PC-3 (cell line): ENCODE measurements at regions not wholly inside any gene's neighbourhood (a gene's known extent, or its start where the extent isn't known, plus 50 kb on each side); places are given as distances from the start of the nearest gene placed in this dataset.

Experiments used
- ATAC-seq: fragments of 200-7000 bp; cut with Tn5 transposase; 2 replicates; pipeline ENCODE4 v1.9.1; 2020; ENCODE audit warnings: mild to moderate bottlenecking, moderate library complexity
- BruUV-seq: library from RNA; stranded (reverse); fragments of 400-500 nt; replicated peaks from 2 replicates; lab custom pipeline; 2021; lab: Mats Ljungman, UMichigan
- CTCF ChIA-PET: fragments of 300-600 bp; sonication (Branson Sonifier 250); formaldehyde crosslinking; loops from one replicate; lab custom pipeline; 2022; ENCODE audit warnings: antibody characterized with exemption; lab: Charles Lee
- POLR2A ChIA-PET: fragments of 300-600 bp; sonication (Branson Sonifier 250); formaldehyde crosslinking; loops from one replicate; lab custom pipeline; 2022; ENCODE audit warnings: antibody characterized with exemption; ENCODE audit not compliant: unreplicated experiment; lab: Charles Lee
- DNase-seq: peaks from one replicate; pipeline ENCODE4 v3.0.0-alpha.2; 2015
- H2AFZ ChIP-seq: fragments of 300-600 bp; sonication (generic); 2 replicates; pipeline ENCODE4 v1.6.0; 2016; ENCODE audit warnings: antibody characterized with exemption, low read length
- H3F3A ChIP-seq: fragments of 300-600 bp; sonication (generic); one replicate; pipeline ENCODE4 v1.6.0; 2017; ENCODE audit warnings: antibody characterized with exemption, low read length, control low read depth, mild to moderate bottlenecking; ENCODE audit not compliant: unreplicated experiment
- H3K27ac ChIP-seq: fragments of 300-600 bp; sonication (generic); 2 replicates; pipeline ENCODE4 v1.5.1; 2016; ENCODE audit warnings: mild to moderate bottlenecking, low read length
- H3K27me3 ChIP-seq: fragments of 300-600 bp; sonication (generic); 2 replicates; pipeline ENCODE4 v1.6.1; 2016; ENCODE audit warnings: low read length, mixed read lengths
- H3K36me3 ChIP-seq: fragments of 300-600 bp; sonication (generic); 2 replicates; pipeline ENCODE4 v1.6.1; 2016; ENCODE audit warnings: low read depth, mixed run types, low read length, mixed read lengths
- H3K4me1 ChIP-seq: fragments of 300-600 bp; sonication (generic); 2 replicates; pipeline ENCODE4 v1.5.1; 2016; ENCODE audit warnings: low read length; ENCODE audit not compliant: insufficient read depth
- H3K4me2 ChIP-seq: fragments of 300-600 bp; sonication (generic); 2 replicates; pipeline ENCODE4 v1.6.0; 2016; ENCODE audit warnings: low read length
- H3K4me3 ChIP-seq: fragments of 300-600 bp; sonication (generic); 2 replicates; pipeline ENCODE4 v1.5.1; 2016; ENCODE audit warnings: mild to moderate bottlenecking, low read length, mixed read lengths
- H3K79me2 ChIP-seq: fragments of 300-600 bp; sonication (generic); 2 replicates; pipeline ENCODE4 v1.6.1; 2017; ENCODE audit warnings: low read length, mixed read lengths
- H3K9ac ChIP-seq: fragments of 300-600 bp; sonication (generic); 2 replicates; pipeline ENCODE4 v1.6.0; 2016; ENCODE audit warnings: mild to moderate bottlenecking, low read length
- H3K9me2 ChIP-seq: fragments of 300-600 bp; sonication (generic); replicated peaks from 2 replicates; pipeline ENCODE4 v1.6.1; 2016; ENCODE audit warnings: mixed run types, low read length, mixed read lengths
- H3K9me3 ChIP-seq: fragments of 300-600 bp; sonication (generic); 2 replicates; pipeline ENCODE4 v1.6.1; 2016; ENCODE audit warnings: low read length, mixed read lengths
- H4K20me1 ChIP-seq: fragments of 300-600 bp; sonication (generic); 2 replicates; pipeline ENCODE4 v1.6.1; 2016; ENCODE audit warnings: low read length, mixed read lengths
- EZH2 ChIP-seq: fragments of 300-600 bp; sonication (generic); IDR thresholded peaks from one replicate; pipeline ENCODE4 v1.6.1; 2017; ENCODE audit warnings: antibody characterized with exemption, mild to moderate bottlenecking, low read length; ENCODE audit not compliant: unreplicated experiment
- EZH2phosphoT487 ChIP-seq: fragments of 300-600 bp; sonication (generic); IDR thresholded peaks from 2 replicates; pipeline ENCODE4 v1.6.1; 2018; ENCODE audit warnings: mild to moderate bottlenecking, antibody characterized with exemption, low read length, borderline replicate concordance
- intact Hi-C: fragments of 100-400 bp; cut with micrococcal nuclease; formaldehyde crosslinking; loops from 2 replicates; pipeline ENCODE4 v1.9.0; 2023
- TF ChIP-seq, protein P1 (sequence below): fragments of 300-600 bp; sonication (generic); conservative IDR thresholded peaks from 2 replicates; pipeline ENCODE4 v1.5.1; 2017; ENCODE audit warnings: antibody characterized with exemption, low read depth, mild to moderate bottlenecking, low read length

DNA sequence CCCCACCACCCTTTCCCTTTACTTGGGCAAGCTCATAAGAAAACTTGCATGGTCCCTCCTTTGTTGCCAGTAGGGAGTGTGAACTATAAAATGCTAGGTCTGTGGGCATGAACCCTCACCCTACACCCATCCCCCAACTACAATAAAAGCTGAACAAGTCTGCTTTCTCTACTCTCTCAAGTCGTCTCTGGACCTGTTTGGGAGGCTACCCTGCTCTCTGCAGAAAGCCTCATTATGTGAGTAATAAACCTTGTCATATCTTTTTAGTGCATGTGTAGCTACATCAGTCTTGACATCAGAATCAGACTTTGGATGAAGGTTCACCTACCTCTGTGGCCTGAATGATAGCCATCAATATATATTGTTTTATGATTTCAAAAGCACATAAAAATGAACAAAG is 155.4 kb upstream of the FAM241A start:
- ChIA-PET CTCF (no interaction called here), POLR2A (no interaction called here)
- Histone ChIP-seq H3K9me2 (no peaks in the 10 kb centered on the region), H4K20me1 (no peaks in the 10 kb centered on the region), H2AFZ (no peak overlapping the region), H3K4me1 (no peaks in the 10 kb centered on the region), H3K27me3 (peaks cover 47% of the 10 kb centered on the region), H3K9ac (no peak overlapping the region), H3K9me3 (no peaks in the 10 kb centered on the region), H3K4me2 (no peak overlapping the region), H3F3A (no peaks in the 10 kb centered on the region), H3K36me3 (no peaks in the 10 kb centered on the region), H3K79me2 (no peaks in the 10 kb centered on the region), H3K27ac (no peak overlapping the region), H3K4me3 (no peak overlapping the region)
- DNase-seq (no peak), ATAC-seq (no peak)
- TF ChIP-seq, protein P1, sequence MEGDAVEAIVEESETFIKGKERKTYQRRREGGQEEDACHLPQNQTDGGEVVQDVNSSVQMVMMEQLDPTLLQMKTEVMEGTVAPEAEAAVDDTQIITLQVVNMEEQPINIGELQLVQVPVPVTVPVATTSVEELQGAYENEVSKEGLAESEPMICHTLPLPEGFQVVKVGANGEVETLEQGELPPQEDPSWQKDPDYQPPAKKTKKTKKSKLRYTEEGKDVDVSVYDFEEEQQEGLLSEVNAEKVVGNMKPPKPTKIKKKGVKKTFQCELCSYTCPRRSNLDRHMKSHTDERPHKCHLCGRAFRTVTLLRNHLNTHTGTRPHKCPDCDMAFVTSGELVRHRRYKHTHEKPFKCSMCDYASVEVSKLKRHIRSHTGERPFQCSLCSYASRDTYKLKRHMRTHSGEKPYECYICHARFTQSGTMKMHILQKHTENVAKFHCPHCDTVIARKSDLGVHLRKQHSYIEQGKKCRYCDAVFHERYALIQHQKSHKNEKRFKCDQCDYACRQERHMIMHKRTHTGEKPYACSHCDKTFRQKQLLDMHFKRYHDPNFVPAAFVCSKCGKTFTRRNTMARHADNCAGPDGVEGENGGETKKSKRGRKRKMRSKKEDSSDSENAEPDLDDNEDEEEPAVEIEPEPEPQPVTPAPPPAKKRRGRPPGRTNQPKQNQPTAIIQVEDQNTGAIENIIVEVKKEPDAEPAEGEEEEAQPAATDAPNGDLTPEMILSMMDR = no peak
- TF ChIP-seq EZH2phosphoT487 = no peak
- TF ChIP-seq EZH2 = no peak
- BruUV-seq = no TSS peak
- intact Hi-C loops = no loop called here

GRCh38 chr4:111991163-111991562 is 154.1 kb upstream of the FAM241A start:
- no peaks in the 10 kb centered on the region for H3K9me3 ChIP-seq
- TF ChIP-seq EZH2phosphoT487 (no peak), EZH2 (no peak)
- TF ChIP-seq, protein P1 = no peak
- H3K4me3 ChIP-seq = no peak overlapping the region
- BruUV-seq = no TSS peak
- H3K4me2 ChIP-seq = no peak overlapping the region
- no peak overlapping the region for H3K27ac ChIP-seq
- ATAC-seq (no peak), DNase-seq (no peak)
- no peaks in the 10 kb centered on the region for H3K36me3 ChIP-seq
- H3K4me1 ChIP-seq = no peaks in the 10 kb centered on the region
- no peaks in the 10 kb centered on the region for H3K9me2 ChIP-seq
- no peaks in the 10 kb centered on the region for H3F3A ChIP-seq
- H3K79me2 ChIP-seq = no peaks in the 10 kb centered on the region
- no peaks in the 10 kb centered on the region for H4K20me1 ChIP-seq
- H2AFZ ChIP-seq = no peak overlapping the region
- ChIA-PET CTCF (no interaction called here), POLR2A (no interaction called here)
- intact Hi-C loops = no loop called here
- peaks cover 47% of the 10 kb centered on the region for H3K27me3 ChIP-seq
- no peak overlapping the region for H3K9ac ChIP-seq

GRCh38 chr4:111991797-111992196 is 153.5 kb upstream of the FAM241A start:
- no peak for TF ChIP-seq EZH2phosphoT487
- TF ChIP-seq, protein P1 = no peak
- no peak for TF ChIP-seq EZH2
- H3K4me2 ChIP-seq = no peak overlapping the region

More at GRCh38 chr4:111991797-111992196, 153.5 kb upstream of the FAM241A start:
- peaks cover 47% of the 10 kb centered on the region for H3K27me3 ChIP-seq
- H3K9me2 ChIP-seq = no peaks in the 10 kb centered on the region
- intact Hi-C loops = no loop called here
- no peak overlapping the region for H3K9ac ChIP-seq
- ATAC-seq (no peak), DNase-seq (peak; percentile 56)
- H3K27ac ChIP-seq = no peak overlapping the region
- no peaks in the 10 kb centered on the region for H3K79me2 ChIP-seq
- no TSS peak for BruUV-seq
- no peak overlapping the region for H3K4me3 ChIP-seq
- H4K20me1 ChIP-seq = no peaks in the 10 kb centered on the region
- CTCF ChIA-PET = no interaction called here
- H2AFZ ChIP-seq = no peak overlapping the region
- H3F3A ChIP-seq = no peaks in the 10 kb centered on the region
- H3K36me3 ChIP-seq = no peaks in the 10 kb centered on the region
- H3K9me3 ChIP-seq = no peaks in the 10 kb centered on the region
- no peaks in the 10 kb centered on the region for H3K4me1 ChIP-seq
- POLR2A ChIA-PET = no interaction called here
